Uterus (tissue), 2 donors: ENCODE measurements at regions not wholly inside any gene's neighbourhood (a gene's known extent, or its start where the extent isn't known, plus 50 kb on each side); places are given as distances from the start of the nearest gene placed in this dataset.

ENCODE experiments used
- CTCF ChIP-seq, 4 experiments: fragments of 200-600 bp in 2 of 4; fragments of 450-650 bp in 2 of 4; sonication (generic) in 2 of 4; IDR thresholded peaks; one replicate each; pipeline ENCODE4 v1.5.1; 2016 to 2019; ENCODE audit warnings: antibody characterized with exemption in 4 of 4, mild to moderate bottlenecking in 2 of 4, moderate library complexity in 1 of 4
- POLR2A ChIP-seq, 2 donors: fragments of 450-650 bp; IDR thresholded peaks; one replicate each; pipeline ENCODE4 v1.6.1; 2016; ENCODE audit warnings: antibody characterized with exemption in 2 of 2, mild to moderate bottlenecking in 1 of 2, moderate library complexity in 1 of 2

- TF ChIP-seq CTCF (IDR thresholded peaks at IDR 0.05) (no peak), POLR2A (IDR thresholded peaks at IDR 0.05) (no peak)
Measured at GRCh38 chr9:82191082-82191770, 202.7 kb downstream of the SPATA31D1 start.
